K562 (cell line): ENCODE measurements at regions not wholly inside any gene's neighbourhood (a gene's known extent, or its start where the extent isn't known, plus 50 kb on each side); places are given as distances from the start of the nearest gene placed in this dataset.

Source experiments
- ATAC-seq: fragments of 200-7000 bp; cut with Tn5 transposase; 3 replicates; pipeline ENCODE4 v1.9.1; 2020; ENCODE audit warnings: moderate library complexity
- BruUV-seq: library from RNA; stranded (reverse); fragments of 400-500 nt; replicated peaks from 2 replicates; lab custom pipeline; 2021; lab: Mats Ljungman, UMichigan
- CTCF ChIA-PET: fragments of 300-600 bp; formaldehyde crosslinking; extraction: SDS; loops from one replicate; lab custom pipeline; 2021; ENCODE audit warnings: low intra/inter-chr PET ratio; lab: Yijun Ruan, JAX
- POLR2A ChIA-PET: fragments of 300-600, 350-650 bp; sonication (Branson Sonifier 250); formaldehyde crosslinking; extraction: SDS; loops from one replicate; lab custom pipeline; 2021; ENCODE audit warnings: antibody characterized with exemption, inconsistent platforms; lab: Yijun Ruan, JAX
- DNase-seq, 4 experiments: peaks; one replicate each; pipeline versions ENCODE4 v3.0.0 to v3.0.0-alpha.2; 2011 to 2018; ENCODE audit warnings: low spot score in 3 of 4, mixed read lengths in 3 of 4; ENCODE audit errors: extremely low read depth in 1 of 4
- FAIRE-seq: peaks from 2 replicates; lab custom pipeline; 2011; peaks lifted over from hg19 to GRCh38; lab: Jason Lieb, UNC
- H2AFZ ChIP-seq: 2 replicates; pipeline ENCODE4 v1.6.0; 2011; ENCODE audit warnings: low read depth, low read length, control low read depth, inconsistent platforms
- H3K27ac ChIP-seq: fragments of 200-600 bp; 3 replicates; pipeline ENCODE4 v1.8.0; 2011; ENCODE audit warnings: low read depth, mild to moderate bottlenecking, control low read depth, inconsistent platforms, low read length, moderate library complexity, mixed read lengths; ENCODE audit errors: extremely low read depth
- H3K27me3 ChIP-seq, 2 experiments: fragments of 300-600 bp in 1 of 2; 2 replicates in 1 of 2; 3 replicates in 1 of 2; pipeline versions ENCODE4 v1.6.0 to v1.8.0; 2011; ENCODE audit warnings: inconsistent platforms in 2 of 2, low read length in 2 of 2, mild to moderate bottlenecking in 1 of 2, mixed read lengths in 1 of 2, moderate library complexity in 1 of 2; ENCODE audit not compliant: control insufficient read depth in 2 of 2, insufficient read depth in 2 of 2
- H3K36me3 ChIP-seq: fragments of 300-600 bp; 3 replicates; pipeline ENCODE4 v1.8.0; 2011; ENCODE audit warnings: mild to moderate bottlenecking, low read length, inconsistent platforms; ENCODE audit not compliant: control insufficient read depth, insufficient read depth
- H3K4me1 ChIP-seq, 2 experiments: fragments of 200-600 bp in 1 of 2; replicated peaks in 1 of 2; 2 replicates in 1 of 2; 3 replicates in 1 of 2; pipeline versions ENCODE4 v1.5.1 to v1.8.0; 2011; ENCODE audit warnings: inconsistent platforms in 2 of 2, low read length in 2 of 2, mild to moderate bottlenecking in 1 of 2, mixed read lengths in 1 of 2, moderate library complexity in 1 of 2; ENCODE audit not compliant: control insufficient read depth in 2 of 2, insufficient read depth in 2 of 2
- H3K4me2 ChIP-seq: 2 replicates; pipeline ENCODE4 v1.6.1; 2011; ENCODE audit warnings: low read length, control low read depth, inconsistent platforms, mixed read lengths; ENCODE audit not compliant: insufficient read depth
- H3K4me3 ChIP-seq: fragments of 200-600 bp; sonication (generic), shearing (Covaris generic); 2 replicates; pipeline ENCODE4 v1.5.1; 2016; ENCODE audit warnings: control low read depth, inconsistent platforms
- H3K79me2 ChIP-seq: fragments of 200-600 bp; 3 replicates; pipeline ENCODE4 v1.8.0; 2011; ENCODE audit warnings: low read length, inconsistent platforms; ENCODE audit not compliant: control insufficient read depth, insufficient read depth
- H3K9ac ChIP-seq, 2 experiments: 2 replicates each; pipeline versions ENCODE4 v1.6.0 to v1.6.1; 2011; ENCODE audit warnings: low read depth in 2 of 2, low read length in 2 of 2, control low read depth in 1 of 2, inconsistent platforms in 1 of 2, mild to moderate bottlenecking in 1 of 2, mixed read lengths in 1 of 2; ENCODE audit not compliant: insufficient read depth in 1 of 2
- H3K9me1 ChIP-seq: one replicate; pipeline ENCODE4 v1.6.0; 2011; ENCODE audit warnings: inconsistent platforms, mild to moderate bottlenecking, low read length, moderate library complexity; ENCODE audit not compliant: control insufficient read depth, insufficient read depth
- H3K9me3 ChIP-seq: replicated peaks from 2 replicates; pipeline ENCODE4 v1.5.1; 2011; ENCODE audit warnings: low read depth, low read length, inconsistent platforms; ENCODE audit not compliant: control insufficient read depth, insufficient read depth
- H4K20me1 ChIP-seq: replicated peaks from 2 replicates; pipeline ENCODE4 v1.6.1; 2011; ENCODE audit warnings: low read length, inconsistent platforms, mixed read lengths; ENCODE audit not compliant: control insufficient read depth, insufficient read depth
- ATF7 ChIP-seq: fragments of 450-650 bp; IDR thresholded peaks from 2 replicates; pipeline ENCODE4 v1.7.1; 2014; ENCODE audit warnings: mild to moderate bottlenecking, moderate library complexity
- CBX5 ChIP-seq: IDR thresholded peaks from 2 replicates; pipeline ENCODE4 v1.6.1; 2014; ENCODE audit warnings: low read depth, borderline replicate concordance
- HDAC2 ChIP-seq: fragments of 450-650 bp; IDR thresholded peaks from 2 replicates; pipeline ENCODE4 v1.6.1; 2016; ENCODE audit warnings: mild to moderate bottlenecking
- HNRNPL ChIP-seq: fragments of 200-400 bp; formaldehyde crosslinking; IDR thresholded peaks from 2 replicates; pipeline ENCODE4 v1.6.1; 2017; ENCODE audit warnings: low read depth, mild to moderate bottlenecking, low read length
- LEF1 ChIP-seq: fragments of 450-650 bp; IDR thresholded peaks from 2 replicates; pipeline ENCODE4 v1.6.1; 2016; ENCODE audit warnings: mild to moderate bottlenecking
- NELFE ChIP-seq: IDR thresholded peaks from 2 replicates; pipeline ENCODE4 v1.6.1; 2011; ENCODE audit warnings: mild to moderate bottlenecking; ENCODE audit not compliant: insufficient read depth, insufficient read length
- NFE2 ChIP-seq: IDR thresholded peaks from 2 replicates; pipeline ENCODE4 v1.6.1; 2014; ENCODE audit warnings: antibody characterized with exemption, low read depth
- SIX5 ChIP-seq, 2 experiments: IDR thresholded peaks; 2 replicates each; pipeline ENCODE4 v1.6.1; 2011; ENCODE audit warnings: low read length in 2 of 2, borderline replicate concordance in 1 of 2, low read depth in 1 of 2, mild to moderate bottlenecking in 1 of 2, moderate library complexity in 1 of 2; ENCODE audit not compliant: insufficient read depth in 1 of 2
- SMAD2 ChIP-seq: fragments of 150-350 bp; IDR thresholded peaks from 2 replicates; pipeline ENCODE4 v1.6.1; 2014; ENCODE audit warnings: low read depth, mild to moderate bottlenecking, low read length
- SMARCA4 ChIP-seq: fragments of 450-650 bp; IDR thresholded peaks from 2 replicates; pipeline ENCODE4 v1.6.1; 2016
- ZC3H4 ChIP-seq: sonication (generic); formaldehyde crosslinking; IDR thresholded peaks from 2 replicates; pipeline ENCODE4 v1.9.0; 2021; ENCODE audit warnings: missing genetic modification reagents, borderline replicate concordance
- ZEB2 ChIP-seq: fragments of 450-650 bp; IDR thresholded peaks from 2 replicates; pipeline ENCODE4 v1.6.1; 2016
- ZNF23 ChIP-seq: fragments of 250-450 bp; sonication (Bioruptor Pico); IDR thresholded peaks from 2 replicates; pipeline ENCODE4 v1.4.0; 2020; ENCODE audit warnings: mild to moderate bottlenecking
- ZNF253 ChIP-seq: fragments of 250-450 bp; sonication (Bioruptor Pico); conservative IDR thresholded peaks from 2 replicates; pipeline ENCODE4 v1.6.1; 2021; ENCODE audit warnings: mild to moderate bottlenecking
- ZNF707 ChIP-seq: fragments of 250-450 bp; sonication (Bioruptor Pico); conservative IDR thresholded peaks from 2 replicates; pipeline ENCODE4 v1.8.0; 2022; ENCODE audit warnings: inconsistent platforms, mild to moderate bottlenecking, moderate library complexity
- WGBS: fragments of 100-300 bp; shearing (Covaris generic); methylation state at CpG from one replicate; pipeline ENCODE4 v1.1.6; 2016; ENCODE audit warnings: low coverage, mixed read lengths; ENCODE audit not compliant: insufficient coverage; ENCODE audit errors: missing lambda C conversion rate; 5-methylcytosine and 5-hydroxymethylcytosine counted together
- in situ Hi-C: fragments of 300-500 bp; cut with MboI; formaldehyde crosslinking; loops from 4 replicates; pipeline ENCODE4 v1.15.0; 2018; ENCODE audit warnings: inconsistent platforms, mixed read lengths
- intact Hi-C: fragments of 100-400 bp; cut with micrococcal nuclease; formaldehyde crosslinking; loops from 2 replicates; pipeline ENCODE4 v1.14.2; 2022
- TF ChIP-seq, protein P1 (sequence below): sonication (generic); formaldehyde crosslinking; IDR thresholded peaks from 2 replicates; pipeline ENCODE4 v1.8.1; 2023; ENCODE audit warnings: missing genetic modification reagents, mild to moderate bottlenecking, borderline replicate concordance

DNA sequence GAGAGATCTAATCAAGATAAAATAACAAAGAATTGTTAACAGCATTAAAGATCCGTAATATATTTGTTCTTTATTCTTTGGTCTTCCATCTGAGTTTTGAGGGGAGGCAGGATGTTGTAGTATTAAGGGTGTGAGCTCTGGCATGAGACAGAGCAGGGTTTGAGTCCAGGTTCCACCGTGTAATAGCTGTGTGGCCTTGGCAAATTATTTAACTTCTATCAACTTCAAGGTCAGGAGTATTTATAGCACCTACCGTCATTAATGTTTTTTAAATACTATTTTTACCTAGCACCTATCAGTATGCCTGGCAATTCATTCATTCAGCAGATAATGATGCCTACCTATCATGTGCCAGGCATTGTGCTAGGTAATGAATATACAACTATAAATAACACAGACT lies 180.1 kb upstream of the NABP1 start:
- Histone ChIP-seq H4K20me1 (no peaks in the 10 kb centered on the region), H3K9me1 (no peaks in the 10 kb centered on the region), H3K4me1 (no peaks in the 10 kb centered on the region), H3K27ac (no peak overlapping the region), H3K4me3 (no peak overlapping the region), H3K27me3 (peaks cover 0 to 5% of the 10 kb centered on the region in 2 experiments; a peak in 1 of 5 replicates), H2AFZ (no peak overlapping the region), H3K9ac (no peak overlapping the region), H3K4me2 (no peak overlapping the region), H3K79me2 (no peaks in the 10 kb centered on the region), H3K36me3 (no peaks in the 10 kb centered on the region), H3K9me3 (no peaks in the 10 kb centered on the region)
- TF ChIP-seq ATF7, result no peak
- no peak for TF ChIP-seq NELFE
- no peak for TF ChIP-seq ZNF707 (CRISPR knock-in tag)
- TF ChIP-seq ZNF23 (CRISPR knock-in tag), result no peak
- no peak for TF ChIP-seq HNRNPL
- TF ChIP-seq ZC3H4 (CRISPR knock-in tag), result no peak
- 0% methylated on average over 3 of the region's 3 CpGs for WGBS
- DNase-seq, result no peak
- no TSS peak for BruUV-seq
- FAIRE-seq, result no peak
- intact Hi-C loops, result no loop called here
- in situ Hi-C loops, result no loop called here
- ChIA-PET POLR2A (no interaction called here), CTCF (no interaction called here)
- no peak for ATAC-seq

DNA sequence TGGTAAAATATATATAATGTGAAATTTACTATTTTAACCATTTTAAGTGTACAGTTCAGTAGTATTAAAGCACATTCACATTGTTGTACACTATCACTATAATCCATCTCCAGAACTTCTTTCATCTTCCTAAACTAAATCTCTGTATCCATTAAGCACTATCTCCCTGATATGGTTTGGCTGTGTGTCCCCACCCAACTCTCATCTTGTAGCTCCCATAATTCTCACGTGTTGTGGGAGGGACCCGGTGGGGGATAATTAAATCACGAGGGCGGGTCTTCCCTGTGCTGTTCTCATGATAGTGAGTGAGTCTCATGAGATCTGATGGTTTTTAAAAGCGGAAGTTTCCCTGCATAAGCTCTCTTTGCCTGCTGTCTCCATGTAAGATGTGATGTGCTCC lies 178.9 kb upstream of the NABP1 start:
- no TSS peak for BruUV-seq
- no peak overlapping the region for H2AFZ ChIP-seq
- in situ Hi-C loops, result no loop called here

More for the DNA sequence above, 178.9 kb upstream of the NABP1 start:
- WGBS, result 0% methylated on average over 5 of the region's 5 CpGs
- H3K79me2 ChIP-seq, result no peaks in the 10 kb centered on the region
- ATAC-seq, result no peak
- no peak overlapping the region for H3K4me3 ChIP-seq
- ChIA-PET CTCF (no interaction called here), POLR2A (no interaction called here)
- intact Hi-C loops, result no loop called here
- H3K4me2 ChIP-seq, result no peak overlapping the region
- H3K9me1 ChIP-seq, result no peaks in the 10 kb centered on the region
- no peaks in the 10 kb centered on the region for H3K36me3 ChIP-seq
- H3K27ac ChIP-seq, result no peak overlapping the region
- no peak overlapping the region for H3K9ac ChIP-seq
- FAIRE-seq, result no peak
- H4K20me1 ChIP-seq, result no peaks in the 10 kb centered on the region
- no peaks in the 10 kb centered on the region for H3K9me3 ChIP-seq
- no peak for DNase-seq
- no peaks in the 10 kb centered on the region for H3K4me1 ChIP-seq
- H3K27me3 ChIP-seq, result peaks cover 0 to 11% of the 10 kb centered on the region in 2 experiments; a peak in 1 of 5 replicates
- no peak for TF ChIP-seq CBX5
- TF ChIP-seq HDAC2, result no peak
- TF ChIP-seq ZNF253 (CRISPR knock-in tag), result no peak
- no peak for TF ChIP-seq NFE2
- TF ChIP-seq, protein P1, sequence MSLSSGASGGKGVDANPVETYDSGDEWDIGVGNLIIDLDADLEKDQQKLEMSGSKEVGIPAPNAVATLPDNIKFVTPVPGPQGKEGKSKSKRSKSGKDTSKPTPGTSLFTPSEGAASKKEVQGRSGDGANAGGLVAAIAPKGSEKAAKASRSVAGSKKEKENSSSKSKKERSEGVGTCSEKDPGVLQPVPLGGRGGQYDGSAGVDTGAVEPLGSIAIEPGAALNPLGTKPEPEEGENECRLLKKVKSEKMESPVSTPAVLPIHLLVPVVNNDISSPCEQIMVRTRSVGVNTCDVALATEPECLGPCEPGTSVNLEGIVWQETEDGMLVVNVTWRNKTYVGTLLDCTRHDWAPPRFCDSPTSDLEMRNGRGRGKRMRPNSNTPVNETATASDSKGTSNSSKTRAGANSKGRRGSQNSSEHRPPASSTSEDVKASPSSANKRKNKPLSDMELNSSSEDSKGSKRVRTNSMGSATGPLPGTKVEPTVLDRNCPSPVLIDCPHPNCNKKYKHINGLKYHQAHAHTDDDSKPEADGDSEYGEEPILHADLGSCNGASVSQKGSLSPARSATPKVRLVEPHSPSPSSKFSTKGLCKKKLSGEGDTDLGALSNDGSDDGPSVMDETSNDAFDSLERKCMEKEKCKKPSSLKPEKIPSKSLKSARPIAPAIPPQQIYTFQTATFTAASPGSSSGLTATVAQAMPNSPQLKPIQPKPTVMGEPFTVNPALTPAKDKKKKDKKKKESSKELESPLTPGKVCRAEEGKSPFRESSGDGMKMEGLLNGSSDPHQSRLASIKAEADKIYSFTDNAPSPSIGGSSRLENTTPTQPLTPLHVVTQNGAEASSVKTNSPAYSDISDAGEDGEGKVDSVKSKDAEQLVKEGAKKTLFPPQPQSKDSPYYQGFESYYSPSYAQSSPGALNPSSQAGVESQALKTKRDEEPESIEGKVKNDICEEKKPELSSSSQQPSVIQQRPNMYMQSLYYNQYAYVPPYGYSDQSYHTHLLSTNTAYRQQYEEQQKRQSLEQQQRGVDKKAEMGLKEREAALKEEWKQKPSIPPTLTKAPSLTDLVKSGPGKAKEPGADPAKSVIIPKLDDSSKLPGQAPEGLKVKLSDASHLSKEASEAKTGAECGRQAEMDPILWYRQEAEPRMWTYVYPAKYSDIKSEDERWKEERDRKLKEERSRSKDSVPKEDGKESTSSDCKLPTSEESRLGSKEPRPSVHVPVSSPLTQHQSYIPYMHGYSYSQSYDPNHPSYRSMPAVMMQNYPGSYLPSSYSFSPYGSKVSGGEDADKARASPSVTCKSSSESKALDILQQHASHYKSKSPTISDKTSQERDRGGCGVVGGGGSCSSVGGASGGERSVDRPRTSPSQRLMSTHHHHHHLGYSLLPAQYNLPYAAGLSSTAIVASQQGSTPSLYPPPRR (CRISPR knock-in tag), result no peak
- no peak for TF ChIP-seq SMARCA4
- TF ChIP-seq SMAD2, result no peak
- no peak for TF ChIP-seq LEF1
- TF ChIP-seq ZEB2, result no peak
- no peak for TF ChIP-seq SIX5 (IDR thresholded peaks at IDR 0.05; ENCODE audit: borderline replicate concordance in 1 of 2, insufficient read depth in 1 of 2, low read depth in 1 of 2, low read length in 2 of 2)
